Stimulated activated naive CD8-positive, alpha-beta T cell treated with anti-CD3 and anti-CD28 coated beads, Interleukin-15, Interleukin-2, amounts not matched to agents 100 U/mL and 50 U/mL, for 24 hours (primary cell): ENCODE measurements at regions not wholly inside any gene's neighbourhood (a gene's known extent, or its start where the extent isn't known, plus 50 kb on each side); places are given as distances from the start of the nearest gene placed in this dataset.
"Not testable (repeated sequence)": the region's sequence is repeated elsewhere in the genome, so short reads cannot be mapped to it uniquely, and the experiment has no call there.

Source experiments
- ATAC-seq: fragments of 150-1000 bp; cut with Tn5 transposase; one replicate; pipeline ENCODE4 v1.10.0; 2021
- DNase-seq: peaks from one replicate; pipeline ENCODE4 v3.0.0; 2021

DNA sequence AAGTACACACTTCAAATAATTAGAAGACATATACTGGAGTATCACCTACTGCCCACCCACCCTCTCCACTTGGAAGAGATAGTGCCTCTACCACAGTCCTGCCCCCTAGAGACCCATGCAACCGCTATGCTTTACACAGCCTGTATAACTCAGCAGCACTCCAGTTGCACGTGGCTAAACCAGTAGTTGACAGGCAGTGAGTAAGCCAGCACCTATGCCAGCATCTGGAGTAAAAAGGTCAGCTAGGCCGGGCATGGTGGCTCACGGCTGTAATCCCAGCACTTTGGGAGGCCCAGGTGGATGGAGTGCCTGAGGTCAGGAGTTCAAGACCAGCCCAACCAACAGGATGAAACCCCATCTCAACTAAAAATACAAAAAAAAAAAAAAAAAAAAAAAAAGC is 356.4 kb downstream of the NR2F1-AS1 start:
- DNase-seq (no peak), ATAC-seq (no peak)

DNA sequence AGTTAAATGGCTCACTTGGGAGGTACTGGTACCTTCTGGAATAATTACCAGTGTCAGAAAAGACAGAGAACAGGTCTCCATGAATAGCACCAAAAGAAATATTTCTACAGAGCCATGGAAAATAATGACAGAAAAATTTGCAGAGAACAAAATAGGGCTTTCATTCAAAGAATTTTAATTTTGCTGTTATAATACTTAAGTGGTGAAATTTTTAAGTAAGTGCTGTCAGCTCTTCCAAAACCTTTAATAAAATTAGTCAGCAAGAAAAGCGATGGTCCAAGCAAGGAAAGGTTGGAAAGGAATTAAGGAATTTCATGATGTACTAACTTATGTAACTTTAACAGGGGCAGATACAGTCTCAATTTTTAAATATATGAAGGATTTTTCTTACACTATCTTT is 359.2 kb downstream of the NR2F1-AS1 start:
- no peak for DNase-seq
- ATAC-seq, result no peak

DNA sequence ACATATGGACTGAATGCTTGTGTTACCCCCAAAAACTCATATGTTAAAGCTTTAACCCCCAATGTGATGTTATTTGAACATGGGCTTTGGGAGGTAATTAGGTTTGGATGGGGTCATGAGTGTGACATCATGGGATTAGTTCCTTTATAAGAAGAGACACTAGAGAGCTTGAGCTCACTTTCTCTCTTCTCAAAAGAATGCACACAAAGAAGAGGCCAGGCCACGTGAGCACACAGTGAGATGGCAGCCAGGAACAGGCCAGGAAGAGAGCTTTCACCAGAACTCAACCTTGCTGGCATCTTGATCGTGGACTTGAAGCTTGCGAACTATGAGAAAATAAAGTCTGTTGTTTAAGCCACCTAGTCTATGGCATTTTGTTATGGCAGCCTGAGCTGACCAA is 360.6 kb downstream of the NR2F1-AS1 start:
- DNase-seq, result no peak
- ATAC-seq, result no peak

DNA sequence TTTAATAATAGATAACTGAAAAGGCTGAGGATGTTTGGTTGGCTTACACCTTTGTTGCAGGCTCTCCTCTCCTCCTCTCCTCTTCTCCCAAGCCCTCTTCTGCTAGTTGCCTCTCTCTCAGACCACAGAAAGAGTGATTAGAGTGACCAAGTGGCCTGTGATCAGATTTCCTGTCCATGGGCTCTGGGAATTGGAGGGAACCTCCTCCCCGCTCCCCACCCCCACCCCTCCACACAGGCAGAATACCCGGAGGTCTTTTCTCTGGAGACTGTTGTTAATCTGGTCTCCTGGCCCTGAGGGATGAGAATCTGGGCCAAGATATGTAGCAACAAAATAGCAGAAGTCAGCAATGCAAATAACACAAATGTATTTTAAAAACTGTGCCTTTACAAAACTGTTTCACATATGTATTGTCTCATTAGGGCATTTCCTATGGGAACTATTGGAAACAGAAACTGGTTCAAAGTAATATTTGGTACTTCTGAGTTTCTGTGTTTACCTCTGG is 361.3 kb downstream of the NR2F1-AS1 start:
- no peak for DNase-seq
- ATAC-seq, result no peak

DNA sequence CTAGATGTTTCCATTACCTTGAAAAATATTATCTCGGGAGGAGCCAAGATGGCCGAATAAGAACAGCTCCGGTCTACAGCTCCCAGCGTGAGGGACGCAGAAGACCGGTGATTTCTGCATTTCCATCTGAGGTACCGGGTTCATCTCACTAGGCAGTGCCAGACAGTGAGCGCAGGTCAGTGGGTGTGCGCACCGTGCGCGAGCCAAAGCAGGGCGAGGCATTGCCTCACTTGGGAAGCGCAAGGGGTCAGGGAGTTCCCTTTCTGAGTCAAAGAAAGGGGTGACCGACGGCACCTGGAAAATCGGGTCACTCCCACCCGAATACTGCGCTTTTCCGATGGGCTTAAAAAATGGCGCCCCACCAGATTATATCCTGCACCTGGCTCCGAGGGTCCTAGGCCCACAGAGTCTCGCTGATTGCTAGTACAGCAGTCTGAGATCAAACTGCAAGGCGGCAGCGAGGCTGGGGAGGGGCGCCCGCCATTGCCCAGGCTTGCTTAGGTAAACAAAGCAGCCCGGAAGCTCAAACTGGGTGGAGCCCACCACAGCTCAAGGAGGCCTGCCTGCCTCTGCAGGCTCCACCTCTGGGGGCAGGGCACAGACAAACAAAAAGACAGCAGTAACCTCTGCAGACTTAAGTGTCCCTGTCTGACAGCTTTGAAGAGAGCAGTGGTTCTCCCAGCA is 367.8 kb downstream of the NR2F1-AS1 start:
- not testable (repeated sequence) for ATAC-seq, DNase-seq

DNA sequence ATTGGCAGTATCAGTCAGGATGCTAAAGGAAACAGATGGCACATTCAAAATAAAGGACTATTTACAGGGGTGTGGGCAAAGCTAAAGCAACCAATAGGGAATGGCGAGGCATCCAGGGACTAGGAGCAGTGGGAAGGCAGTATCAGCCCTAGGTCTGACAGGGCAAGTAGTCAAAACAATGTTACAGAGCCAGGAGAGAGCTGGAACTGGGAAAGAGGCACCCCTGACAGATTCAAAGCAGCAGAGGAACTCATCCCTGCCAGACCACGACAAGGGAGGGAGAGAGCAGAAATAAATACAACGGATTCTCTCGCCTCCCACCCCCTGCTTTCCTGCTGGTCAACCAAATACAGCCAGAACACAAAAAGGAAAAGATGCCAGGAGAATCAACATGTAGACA is 371.5 kb downstream of the NR2F1-AS1 start:
- ATAC-seq (no peak), DNase-seq (no peak)

DNA sequence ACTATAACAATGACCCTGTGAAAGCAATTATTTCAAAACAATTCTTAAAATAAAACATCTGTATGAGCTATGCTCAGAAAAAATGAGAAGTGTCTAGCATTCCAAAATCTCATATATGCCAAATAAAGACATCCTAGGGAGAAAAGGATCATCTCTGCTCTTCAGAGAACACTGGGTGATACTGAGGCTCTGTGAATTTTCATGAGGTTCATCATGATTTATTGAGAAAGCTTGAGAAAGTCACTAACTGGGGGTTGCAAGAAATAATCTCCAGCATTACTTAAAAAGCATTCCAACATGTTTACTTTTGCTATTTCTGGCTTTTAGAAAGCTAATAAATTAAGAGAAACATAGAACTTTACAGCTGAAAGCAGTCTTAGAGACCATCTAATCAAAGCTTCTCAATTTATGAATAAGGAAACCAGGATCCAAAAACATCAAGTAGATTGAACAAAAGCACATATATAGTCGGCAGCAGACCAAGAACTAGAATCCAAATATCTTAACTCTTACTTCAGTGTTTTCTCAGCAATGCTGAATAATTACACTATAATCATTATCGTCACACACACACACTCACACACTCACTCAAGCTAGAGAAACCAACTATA is 372.8 kb downstream of the NR2F1-AS1 start:
- DNase-seq, result no peak
- no peak for ATAC-seq

DNA sequence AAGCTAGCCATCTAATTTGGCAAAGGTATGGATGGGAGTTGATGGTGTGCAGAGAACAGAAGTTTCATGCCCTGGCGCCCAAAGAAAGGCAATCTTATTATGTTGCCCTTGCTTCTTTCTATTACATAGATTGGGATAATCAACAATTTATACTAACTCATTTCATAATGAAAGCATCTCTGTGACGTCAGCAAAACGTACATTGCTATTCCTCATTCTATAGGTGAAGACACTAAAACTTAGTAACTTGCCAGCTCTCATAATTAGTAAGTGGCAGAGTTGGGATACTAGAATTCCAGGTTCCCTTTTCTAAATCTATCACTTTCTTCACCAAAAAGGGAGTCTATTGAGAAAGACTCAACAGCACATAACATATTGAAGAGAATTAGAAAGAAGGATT is 374.8 kb downstream of the NR2F1-AS1 start:
- ATAC-seq (no peak), DNase-seq (no peak)

DNA sequence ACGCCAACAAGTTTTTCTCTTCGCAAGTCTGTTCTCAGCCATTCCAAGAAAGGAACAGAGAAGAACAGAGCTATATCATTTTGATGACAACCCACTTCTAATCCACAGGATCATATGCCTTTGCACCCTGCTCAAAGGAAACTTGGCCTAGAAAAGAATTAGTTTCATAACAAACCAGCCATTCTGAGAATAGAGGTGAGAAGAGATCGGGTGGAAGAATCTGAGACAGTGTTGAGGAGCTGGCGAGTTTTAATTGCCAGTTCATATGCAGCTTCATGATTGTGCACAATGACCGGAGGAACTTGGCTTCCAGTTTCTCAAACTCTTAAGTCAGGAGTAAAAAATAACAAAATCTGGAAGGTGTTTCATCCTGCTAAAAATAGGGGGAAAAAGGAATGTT is 380.0 kb downstream of the NR2F1-AS1 start:
- no peak for DNase-seq
- ATAC-seq, result no peak

DNA sequence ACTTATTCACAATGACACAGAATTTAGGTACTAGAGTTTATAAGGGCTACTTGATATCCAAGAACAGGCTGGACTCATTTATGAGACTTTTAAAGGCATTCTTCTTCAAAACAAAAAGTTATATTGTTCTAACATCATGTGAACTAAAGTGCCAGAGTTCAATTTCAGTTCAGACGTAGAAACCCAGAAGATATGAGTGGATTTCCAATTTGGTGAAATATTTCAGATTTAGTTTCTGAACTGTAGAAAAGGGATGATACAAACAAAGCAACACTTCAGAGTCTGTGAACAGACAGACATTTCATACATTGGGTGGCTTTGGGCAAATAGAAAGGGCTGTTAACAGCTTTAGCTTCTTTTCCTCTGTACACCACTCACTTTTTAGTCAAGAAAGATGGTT is 384.0 kb downstream of the NR2F1-AS1 start:
- no peak for ATAC-seq
- DNase-seq, result no peak

DNA sequence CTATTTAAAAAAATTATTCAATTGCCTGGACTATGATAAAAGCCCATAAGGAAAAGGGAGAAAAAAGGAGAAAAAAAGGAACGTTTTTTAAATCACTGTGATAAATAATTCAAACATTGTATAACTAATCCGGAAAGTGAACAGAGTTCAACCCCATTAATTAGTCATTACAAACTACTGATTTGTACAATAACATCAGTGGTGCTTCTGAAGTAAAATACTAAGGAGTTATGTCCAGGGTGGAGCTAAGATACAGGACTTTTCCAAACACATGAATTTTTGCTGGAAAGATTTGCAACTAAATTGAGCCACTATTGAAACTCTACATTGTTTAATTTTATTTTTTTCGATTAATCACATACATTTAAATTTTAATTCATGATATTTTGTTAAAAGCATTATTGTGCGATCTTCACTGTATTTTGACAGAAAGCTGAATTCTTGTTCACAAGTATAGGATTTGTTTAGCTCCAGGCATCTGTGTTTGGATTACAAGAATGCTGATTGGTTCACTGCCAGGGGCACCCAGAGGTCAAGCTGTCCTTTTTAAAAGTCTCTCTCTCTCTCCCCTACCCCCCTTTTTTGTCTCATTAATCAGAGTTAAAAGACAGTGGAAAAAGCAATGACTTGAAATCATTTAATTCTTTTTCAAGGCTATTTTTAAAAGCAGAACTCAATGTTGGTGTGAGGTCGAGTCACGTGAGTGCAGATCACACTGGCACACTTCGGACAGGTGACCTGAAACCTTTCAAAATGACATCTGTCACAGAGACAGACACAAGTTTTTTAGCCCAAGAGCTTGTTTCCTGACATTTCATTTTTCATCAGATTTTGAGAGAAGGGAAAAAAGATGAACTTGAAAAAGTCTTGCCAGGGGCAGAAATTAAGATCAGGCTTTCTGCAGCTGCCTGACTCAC is 387.3 kb downstream of the NR2F1-AS1 start:
- no peak for DNase-seq

DNA sequence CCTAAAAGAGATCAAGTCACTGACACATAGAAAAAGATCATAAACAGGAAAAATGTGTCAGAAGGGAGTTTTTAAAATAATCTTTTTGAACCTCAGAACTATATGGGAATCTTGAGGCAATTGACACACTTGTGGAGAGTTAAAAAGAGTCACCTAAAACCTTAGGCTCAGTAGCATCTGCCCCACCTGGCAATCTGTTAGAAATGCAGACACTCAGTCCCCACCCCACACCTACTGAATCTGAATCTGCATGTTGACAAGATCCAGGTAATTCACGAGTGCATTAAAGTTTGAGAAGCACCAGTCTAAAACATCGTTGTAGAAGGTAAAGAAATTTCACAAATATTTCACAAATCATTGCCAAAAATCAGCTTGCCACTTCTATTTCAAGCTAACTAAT is 388.3 kb downstream of the NR2F1-AS1 start:
- no peak for ATAC-seq
- no peak for DNase-seq

More for the DNA sequence above, 387.3 kb downstream of the NR2F1-AS1 start:
- no peak for ATAC-seq

DNA sequence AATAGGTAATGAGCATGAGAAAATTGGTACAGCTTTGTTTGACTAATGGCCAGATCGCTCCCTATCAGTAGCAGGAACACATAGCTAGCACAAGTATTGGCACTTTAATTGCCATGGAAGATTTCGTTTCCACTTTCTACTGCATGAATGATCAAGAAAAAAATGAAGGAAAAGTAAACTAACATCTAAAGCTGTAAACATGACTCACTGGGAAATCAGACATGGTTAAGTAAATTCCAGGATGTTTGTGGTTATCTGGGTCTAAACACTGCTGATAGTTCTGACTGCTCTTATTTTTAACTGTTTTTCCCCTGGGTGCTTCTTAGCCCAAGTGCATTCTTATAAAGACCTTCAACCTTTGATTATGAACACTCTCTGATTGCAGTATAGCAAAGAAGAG is 388.9 kb downstream of the NR2F1-AS1 start:
- ATAC-seq (no peak), DNase-seq (no peak)

DNA sequence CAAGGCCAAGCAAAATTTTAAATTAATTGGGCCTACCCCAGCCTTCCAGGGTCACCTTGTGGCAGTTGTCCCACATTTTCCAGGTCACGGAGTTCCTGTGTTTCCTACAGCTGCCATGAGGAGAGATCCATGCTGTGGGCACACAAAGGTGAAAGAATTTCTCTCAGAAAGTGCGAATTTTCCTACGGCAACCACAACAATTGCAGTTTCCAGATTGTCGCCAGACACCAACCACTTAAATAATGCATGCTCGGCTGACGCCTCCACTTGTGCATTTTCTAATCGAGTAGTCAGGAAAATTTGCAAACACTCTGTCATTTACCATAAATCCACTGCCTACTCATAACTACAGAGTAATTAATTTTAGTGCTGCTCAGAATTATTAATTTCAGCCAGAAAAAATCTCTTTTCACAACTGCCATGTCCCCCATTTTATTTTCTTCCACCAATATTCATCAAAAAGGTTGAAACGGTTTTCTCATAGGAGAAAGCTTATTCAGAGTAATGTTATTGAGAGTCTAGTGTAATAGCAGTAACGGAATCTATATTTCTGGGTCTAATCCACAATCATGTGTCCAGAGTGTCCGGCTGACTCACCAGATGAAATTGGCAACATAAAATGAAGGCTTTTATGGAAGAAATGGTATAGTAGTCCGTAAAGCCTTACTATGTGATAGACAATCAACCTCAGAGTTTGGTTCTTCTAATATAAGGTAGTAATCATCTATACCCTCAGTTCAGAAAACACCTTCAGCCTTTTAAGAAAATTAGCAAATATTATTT is 389.8 kb downstream of the NR2F1-AS1 start:
- DNase-seq (no peak), ATAC-seq (no peak)

DNA sequence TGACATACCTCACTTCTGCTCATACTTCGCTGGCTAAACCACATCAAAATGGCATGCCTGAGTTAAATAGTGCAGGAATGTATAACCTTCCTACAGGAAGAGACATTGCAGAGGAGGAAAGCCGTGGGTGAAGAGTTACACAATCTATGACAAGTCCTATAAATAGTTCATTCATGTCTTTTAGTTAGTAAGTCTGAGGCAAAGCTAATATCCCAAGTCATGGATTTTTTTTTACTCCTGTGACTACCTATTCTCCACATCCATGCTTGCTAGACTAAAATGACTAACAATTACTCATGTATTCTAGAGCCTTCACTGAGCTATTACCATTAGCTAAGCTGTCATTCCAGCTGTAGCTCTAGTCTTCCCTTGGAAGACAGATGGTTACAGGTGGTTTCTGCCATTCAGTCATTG is 391.3 kb downstream of the NR2F1-AS1 start:
- ATAC-seq, result no peak
- DNase-seq, result no peak

DNA sequence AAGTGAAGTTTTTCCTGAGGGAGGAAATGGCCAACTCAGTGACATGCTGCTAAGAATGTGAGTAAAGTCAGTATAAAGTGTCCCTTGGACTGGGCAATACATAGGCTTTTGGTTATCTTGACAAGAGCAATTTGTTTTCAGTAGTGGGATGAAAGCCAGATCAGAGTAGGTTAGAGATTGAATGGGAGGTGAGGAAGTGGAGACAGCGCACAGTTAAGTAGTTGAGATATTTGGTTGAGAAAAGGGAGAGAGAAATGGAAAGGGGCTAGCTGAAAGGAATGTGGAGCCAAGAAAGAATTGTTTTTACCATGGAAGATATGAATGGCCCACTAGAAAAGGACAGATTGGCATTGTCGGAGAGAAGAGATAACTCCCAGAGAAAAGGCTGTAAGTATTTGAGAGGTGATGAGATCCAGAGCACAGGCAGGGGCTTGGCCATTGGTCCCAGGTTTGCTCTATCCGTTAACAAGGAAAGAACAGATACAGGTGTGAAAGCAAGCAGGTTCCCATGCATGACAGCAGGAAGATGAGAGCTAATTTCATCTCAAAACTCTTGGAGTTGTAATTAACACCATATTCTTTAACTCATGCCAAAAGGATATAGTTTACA is 392.0 kb downstream of the NR2F1-AS1 start:
- DNase-seq (no peak), ATAC-seq (no peak)

DNA sequence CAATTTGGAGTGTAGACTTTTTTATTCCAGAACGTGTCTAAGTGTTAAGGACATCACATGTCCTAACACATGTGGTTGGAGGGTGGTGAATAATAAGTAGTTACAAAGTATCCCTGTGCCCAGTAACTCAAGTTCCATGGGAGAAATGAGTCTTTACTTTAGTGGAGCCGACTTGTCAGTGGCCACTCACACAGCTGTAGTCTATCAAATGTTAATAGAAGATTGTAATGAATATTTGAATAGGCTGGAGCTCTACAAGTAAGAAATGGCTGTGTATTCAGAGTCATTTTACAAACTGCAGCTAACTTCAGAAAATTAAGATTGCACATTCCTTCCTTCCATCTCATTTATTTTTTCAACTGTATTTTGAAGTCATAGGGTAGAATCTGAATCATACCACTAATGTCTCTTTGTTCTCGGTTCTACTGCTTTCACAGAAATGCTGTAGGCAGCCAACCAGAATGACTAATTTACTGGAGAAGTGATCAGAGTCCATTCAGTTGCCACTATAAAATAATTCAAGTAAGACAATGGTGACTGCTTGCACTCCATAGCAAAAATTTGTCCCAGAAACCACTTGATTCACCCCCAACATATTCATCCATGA is 394.8 kb downstream of the NR2F1-AS1 start:
- ATAC-seq (no peak), DNase-seq (no peak)

DNA sequence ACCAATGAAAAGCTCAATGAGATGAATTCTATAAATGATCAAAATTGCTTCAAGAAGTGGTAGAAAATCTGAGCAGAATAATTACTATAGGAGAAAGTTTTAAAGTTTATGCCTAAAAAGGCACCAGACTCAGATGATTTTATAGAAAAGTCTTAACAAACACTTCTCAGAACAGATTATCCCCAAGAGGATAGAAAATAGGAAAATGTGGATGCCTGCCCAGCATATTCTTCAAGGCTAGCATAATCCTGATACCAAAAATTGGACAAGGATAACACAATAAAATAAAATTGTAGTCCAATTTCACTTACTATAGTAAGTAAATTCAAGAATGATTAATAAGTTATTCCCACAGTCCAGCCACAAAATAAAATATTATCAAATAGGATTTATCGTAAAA is 397.0 kb downstream of the NR2F1-AS1 start:
- ATAC-seq, result no peak
- no peak for DNase-seq

DNA sequence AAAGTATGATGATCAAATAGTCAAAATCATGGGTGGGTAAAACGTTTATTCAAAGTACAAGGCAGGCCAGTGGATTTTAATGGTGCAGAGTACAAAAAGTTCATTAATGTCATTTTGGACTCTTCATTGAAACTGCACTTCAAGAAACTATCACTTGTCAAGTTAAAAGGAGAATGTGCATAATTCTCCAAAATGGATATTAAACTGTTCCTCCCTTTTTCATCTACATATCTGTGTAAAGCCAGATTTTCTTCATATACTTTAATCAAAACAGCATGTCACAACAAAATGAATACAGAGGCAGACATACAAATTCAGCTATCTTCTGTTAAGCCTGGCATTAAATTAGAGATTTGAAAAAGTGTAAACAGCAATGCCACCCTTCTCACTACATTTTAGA is 401.6 kb downstream of the NR2F1-AS1 start:
- no peak for DNase-seq
- no peak for ATAC-seq

DNA sequence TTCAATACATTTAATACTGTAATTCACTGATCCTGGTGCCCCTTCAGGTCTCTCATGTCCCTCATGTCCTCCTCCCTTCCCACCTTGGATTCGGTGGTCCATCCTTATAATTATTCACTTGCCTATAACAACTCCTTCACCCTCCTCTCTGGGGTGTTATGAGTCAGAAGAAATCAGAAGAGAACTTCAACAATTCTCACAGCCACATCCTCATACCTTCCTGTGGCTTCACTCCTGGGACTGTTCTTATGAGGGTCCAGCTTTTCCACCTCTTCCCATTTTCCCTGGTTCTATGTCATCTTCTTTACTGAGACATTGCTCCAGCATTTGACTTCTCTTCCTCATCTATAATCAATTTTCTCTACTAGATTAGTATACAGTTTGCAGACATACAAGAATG is 406.1 kb downstream of the NR2F1-AS1 start:
- ATAC-seq (no peak), DNase-seq (no peak)

DNA sequence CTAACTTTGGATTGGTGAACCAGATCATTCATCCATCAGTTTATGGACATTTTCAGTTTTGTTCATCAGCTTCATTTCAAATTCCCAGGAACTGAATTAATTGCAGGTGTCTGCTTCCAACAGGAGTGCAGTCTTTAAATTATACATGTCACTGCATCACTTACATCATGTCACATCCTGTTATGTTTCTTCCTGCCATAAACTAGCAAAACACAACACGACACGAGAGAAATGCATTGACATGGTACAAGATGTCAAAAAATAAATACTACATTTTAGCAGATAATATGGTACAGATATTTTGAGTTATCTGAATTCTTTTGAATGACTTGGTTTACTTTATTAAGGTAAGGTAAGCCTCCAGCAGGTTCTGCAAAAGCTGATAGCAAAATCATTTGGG is 415.5 kb downstream of the NR2F1-AS1 start:
- ATAC-seq (no peak), DNase-seq (no peak)
